Sigmoid colon (tissue), 6 donors: ENCODE measurements at regions not wholly inside any gene's neighbourhood (a gene's known extent, or its start where the extent isn't known, plus 50 kb on each side); places are given as distances from the start of the nearest gene placed in this dataset.

ENCODE experiments used
- DNase-seq: peaks from one replicate; pipeline ENCODE4 v3.0.0-alpha.2; 2019
- H3K27ac ChIP-seq, 4 donors: fragments of 200-600 bp; sonication (generic); one replicate each; pipeline ENCODE4 v1.5.1; 2016 to 2019; ENCODE audit warnings: mild to moderate bottlenecking in 1 of 4
- H3K27me3 ChIP-seq, 3 donors: fragments of 200-600 bp; sonication (generic); one replicate each; pipeline ENCODE4 v1.5.1; 2019; ENCODE audit warnings: mild to moderate bottlenecking in 1 of 3
- H3K36me3 ChIP-seq, 4 donors: fragments of 200-600 bp; sonication (generic); one replicate each; pipeline ENCODE4 v1.5.1; 2016 to 2019
- H3K4me1 ChIP-seq, 4 donors: fragments of 200-600 bp; sonication (generic); one replicate each; pipeline ENCODE4 v1.5.1; 2017 to 2019
- H3K4me3 ChIP-seq, 4 donors: fragments of 200-600 bp; sonication (generic); one replicate each; pipeline ENCODE4 v1.5.1; 2017 to 2019; ENCODE audit warnings: mild to moderate bottlenecking in 2 of 4, moderate library complexity in 1 of 4
- H3K9me3 ChIP-seq, 4 donors: fragments of 200-600 bp in 3 of 4; sonication (generic) in 3 of 4; one replicate each; pipeline versions ENCODE4 v1.5.1 to v1.6.1; 2013 to 2019
- EP300 ChIP-seq, 4 donors: sonication (generic); formaldehyde crosslinking; IDR thresholded peaks; one replicate each; pipeline ENCODE4 v1.6.1; 2017; ENCODE audit warnings: antibody characterized with exemption in 4 of 4
- POLR2A ChIP-seq, 2 donors: fragments of 450-650 bp; IDR thresholded peaks; one replicate each; pipeline ENCODE4 v1.6.1; 2016; ENCODE audit warnings: antibody characterized with exemption in 2 of 2, mild to moderate bottlenecking in 2 of 2, moderate library complexity in 2 of 2
- POLR2AphosphoS5 ChIP-seq, 4 donors: sonication (generic); formaldehyde crosslinking; IDR thresholded peaks; one replicate each; pipeline ENCODE4 v1.6.1; 2017; ENCODE audit warnings: antibody characterized with exemption in 4 of 4
- WGBS, 2 donors: extraction: QIAGEN DNeasy Blood & Tissue Kit; methylation state at CpG; one replicate each; pipeline ENCODE4 v1.1.7; 2013; 5-methylcytosine and 5-hydroxymethylcytosine counted together
- intact Hi-C: fragments of 100-400 bp; cut with DNase I; formaldehyde crosslinking; loops from one replicate; pipeline ENCODE4 v1.15.1; 2023
- TF ChIP-seq, protein P1 (sequence below), 4 experiments: fragments of 450-650 bp in 3 of 4; fragments of 200-600 bp in 1 of 4; IDR thresholded peaks; one replicate each; pipeline ENCODE4 v1.5.1; 2016 to 2019; ENCODE audit warnings: antibody characterized with exemption in 4 of 4, mild to moderate bottlenecking in 3 of 4, moderate library complexity in 2 of 4
- donor health status: healthy with polysubstance abuse.
- donor health status: healthy.

DNA sequence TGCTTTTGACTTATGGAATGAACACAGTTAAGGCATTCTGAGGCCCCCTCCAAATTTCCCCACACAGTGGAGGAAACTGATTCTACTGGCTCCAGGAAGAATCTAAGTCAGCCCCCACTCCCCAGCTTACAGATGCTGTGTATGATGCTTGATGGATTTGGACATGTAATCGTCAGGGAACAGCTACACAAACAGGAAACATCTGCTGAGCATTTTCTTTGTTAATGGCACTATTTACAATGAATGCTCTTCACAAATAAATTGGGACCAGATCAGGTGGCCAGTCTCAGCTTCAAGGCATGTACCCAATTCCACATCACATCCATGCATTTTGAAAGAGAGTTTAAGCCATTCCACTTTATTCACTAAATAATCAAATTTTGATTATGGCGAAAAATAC lies 562.3 kb downstream of the SOX11 start:
- WGBS, 2 donors: 7 to 9% methylated on average over 2 of the region's 2 CpGs
- H3K4me3 ChIP-seq: no peak overlapping the region
- H3K36me3 ChIP-seq: no peaks in the 10 kb centered on the region
- DNase-seq: no peak
- no peaks in the 10 kb centered on the region for H3K27me3 ChIP-seq
- H3K9me3 ChIP-seq: no peaks in the 10 kb centered on the region
- intact Hi-C loops: no loop called here
- no peak overlapping the region for H3K27ac ChIP-seq
- TF ChIP-seq POLR2A (IDR thresholded peaks at IDR 0.05): no peak
- TF ChIP-seq, protein P1, sequence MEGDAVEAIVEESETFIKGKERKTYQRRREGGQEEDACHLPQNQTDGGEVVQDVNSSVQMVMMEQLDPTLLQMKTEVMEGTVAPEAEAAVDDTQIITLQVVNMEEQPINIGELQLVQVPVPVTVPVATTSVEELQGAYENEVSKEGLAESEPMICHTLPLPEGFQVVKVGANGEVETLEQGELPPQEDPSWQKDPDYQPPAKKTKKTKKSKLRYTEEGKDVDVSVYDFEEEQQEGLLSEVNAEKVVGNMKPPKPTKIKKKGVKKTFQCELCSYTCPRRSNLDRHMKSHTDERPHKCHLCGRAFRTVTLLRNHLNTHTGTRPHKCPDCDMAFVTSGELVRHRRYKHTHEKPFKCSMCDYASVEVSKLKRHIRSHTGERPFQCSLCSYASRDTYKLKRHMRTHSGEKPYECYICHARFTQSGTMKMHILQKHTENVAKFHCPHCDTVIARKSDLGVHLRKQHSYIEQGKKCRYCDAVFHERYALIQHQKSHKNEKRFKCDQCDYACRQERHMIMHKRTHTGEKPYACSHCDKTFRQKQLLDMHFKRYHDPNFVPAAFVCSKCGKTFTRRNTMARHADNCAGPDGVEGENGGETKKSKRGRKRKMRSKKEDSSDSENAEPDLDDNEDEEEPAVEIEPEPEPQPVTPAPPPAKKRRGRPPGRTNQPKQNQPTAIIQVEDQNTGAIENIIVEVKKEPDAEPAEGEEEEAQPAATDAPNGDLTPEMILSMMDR (IDR thresholded peaks at IDR 0.05): no peak
- no peak for TF ChIP-seq EP300 (IDR thresholded peaks at IDR 0.05)
- TF ChIP-seq POLR2AphosphoS5 (IDR thresholded peaks at IDR 0.05): no peak
- H3K4me1 ChIP-seq: no peaks in the 10 kb centered on the region

DNA sequence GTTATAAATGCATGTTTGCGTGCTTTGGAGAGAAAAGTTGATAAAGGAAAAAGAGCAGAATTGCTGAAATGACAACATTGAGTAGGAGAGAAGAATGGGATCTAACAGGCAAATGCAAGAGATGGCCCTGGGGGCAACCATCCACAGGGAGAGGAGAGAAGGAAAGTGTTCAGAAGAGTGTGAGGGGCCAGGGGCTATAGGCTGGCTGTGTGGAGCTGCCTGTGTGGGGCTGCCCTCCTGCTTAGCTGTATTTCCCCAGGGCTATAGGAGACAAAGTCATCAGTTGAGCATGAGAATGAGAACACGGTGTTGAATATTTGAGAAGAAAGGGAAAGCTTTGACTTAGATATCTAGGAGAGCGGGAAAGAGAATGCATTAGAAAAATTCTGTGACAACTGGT lies 572.0 kb downstream of the SOX11 start:
- WGBS, 2 donors: 80 to 88% methylated on average over 3 of the region's 3 CpGs

DNA sequence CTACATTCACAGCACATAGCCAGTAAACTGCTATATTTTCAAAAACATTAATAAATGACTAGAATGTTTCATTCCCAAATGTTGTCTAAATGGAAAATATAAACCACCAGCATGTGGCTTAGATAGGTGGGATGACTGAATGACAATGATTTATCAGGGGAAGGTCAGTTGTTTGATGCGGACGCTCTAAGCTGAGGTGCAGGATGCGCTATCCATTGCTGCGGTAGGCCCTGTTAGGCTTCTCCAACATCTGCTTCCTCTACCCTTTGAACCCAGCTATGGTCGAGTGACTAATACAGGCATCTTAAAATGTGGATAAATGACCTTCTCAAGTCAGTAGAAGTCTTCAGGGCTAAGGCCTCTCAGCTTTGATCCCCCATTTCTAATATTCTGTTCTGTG lies 584.2 kb downstream of the CMPK2 start:
- H3K27me3 ChIP-seq: no peaks in the 10 kb centered on the region
- H3K4me3 ChIP-seq: no peak overlapping the region
- no peak overlapping the region for H3K27ac ChIP-seq
- DNase-seq: no peak
- no peaks in the 10 kb centered on the region for H3K9me3 ChIP-seq
- intact Hi-C loops: no loop called here
- no peaks in the 10 kb centered on the region for H3K4me1 ChIP-seq
- WGBS, 2 donors: 86 to 89% methylated on average over 5 of the region's 5 CpGs
- H3K36me3 ChIP-seq: no peaks in the 10 kb centered on the region
- TF ChIP-seq, protein P1 (IDR thresholded peaks at IDR 0.05): no peak
- TF ChIP-seq POLR2AphosphoS5 (IDR thresholded peaks at IDR 0.05): no peak
- no peak for TF ChIP-seq POLR2A (IDR thresholded peaks at IDR 0.05)
- TF ChIP-seq EP300 (IDR thresholded peaks at IDR 0.05): no peak

More for the DNA sequence above, 572.0 kb downstream of the SOX11 start:
- DNase-seq: no peak
- Histone ChIP-seq H3K4me1 (no peaks in the 10 kb centered on the region), H3K36me3 (no peaks in the 10 kb centered on the region), H3K9me3 (no peaks in the 10 kb centered on the region), H3K27ac (no peak overlapping the region), H3K27me3 (no peaks in the 10 kb centered on the region), H3K4me3 (no peak overlapping the region)
- TF ChIP-seq EP300 (IDR thresholded peaks at IDR 0.05): no peak
- TF ChIP-seq, protein P1 (IDR thresholded peaks at IDR 0.05): no peak
- no peak for TF ChIP-seq POLR2AphosphoS5 (IDR thresholded peaks at IDR 0.05)
- TF ChIP-seq POLR2A (IDR thresholded peaks at IDR 0.05): no peak
- intact Hi-C loops: no loop called here

DNA sequence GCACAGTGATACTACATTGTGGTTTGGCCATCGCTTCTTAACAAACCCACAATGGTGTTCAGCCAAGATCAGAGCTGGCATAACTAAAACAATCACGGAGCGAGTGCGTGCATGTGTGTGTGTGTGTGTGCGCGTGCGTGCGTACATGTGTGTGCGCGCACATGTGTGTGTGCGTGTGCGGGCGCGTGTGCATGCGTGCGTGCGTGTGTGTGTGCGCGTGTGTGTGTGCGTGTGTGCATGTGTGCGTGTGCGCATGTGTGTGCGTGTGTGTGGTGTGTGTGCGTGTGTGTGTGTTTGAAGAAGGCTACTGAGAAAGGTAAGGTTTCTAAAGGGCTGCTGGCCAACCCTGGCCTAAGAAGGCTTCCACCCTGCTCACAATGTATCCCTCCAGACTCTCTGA lies 582.4 kb downstream of the CMPK2 start:
- H3K27me3 ChIP-seq: no peaks in the 10 kb centered on the region
- no peak overlapping the region for H3K27ac ChIP-seq
- no peaks in the 10 kb centered on the region for H3K4me1 ChIP-seq
- WGBS, 2 donors: 77% methylated on average over 24 of the region's 24 CpGs
- no peaks in the 10 kb centered on the region for H3K9me3 ChIP-seq
- intact Hi-C loops: no loop called here
- no peaks in the 10 kb centered on the region for H3K36me3 ChIP-seq
- H3K4me3 ChIP-seq: no peak overlapping the region
- TF ChIP-seq EP300 (IDR thresholded peaks at IDR 0.05) (no peak), POLR2AphosphoS5 (IDR thresholded peaks at IDR 0.05) (no peak), POLR2A (IDR thresholded peaks at IDR 0.05) (no peak)
- TF ChIP-seq, protein P1 (IDR thresholded peaks at IDR 0.05): no peak
- no peak for DNase-seq

DNA sequence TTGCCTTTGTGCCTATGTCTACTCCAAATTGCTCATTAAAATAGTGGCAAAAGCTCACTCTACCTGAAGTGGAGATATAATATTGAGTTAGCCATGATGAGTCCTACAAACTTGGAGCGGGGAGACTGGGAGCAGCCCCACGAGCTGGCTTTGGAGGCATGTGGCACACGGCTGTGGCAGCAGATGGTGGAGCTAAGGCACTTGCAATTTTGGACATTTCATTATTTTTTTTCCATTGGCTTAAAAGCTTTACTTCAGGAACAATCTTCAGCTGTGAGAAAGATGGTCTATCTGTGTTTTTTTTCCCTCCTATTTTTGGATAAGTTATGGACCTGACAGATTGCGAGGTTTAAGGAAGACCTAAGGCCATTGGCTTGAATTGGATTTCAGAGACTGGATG lies 578.3 kb downstream of the CMPK2 start:
- Histone ChIP-seq H3K36me3 (no peaks in the 10 kb centered on the region), H3K4me1 (no peaks in the 10 kb centered on the region), H3K4me3 (no peak overlapping the region), H3K27ac (no peak overlapping the region), H3K27me3 (no peaks in the 10 kb centered on the region), H3K9me3 (no peaks in the 10 kb centered on the region)
- 90 to 93% methylated on average over 4 of the region's 4 CpGs for WGBS, 2 donors
- DNase-seq: no peak
- no peak for TF ChIP-seq POLR2AphosphoS5 (IDR thresholded peaks at IDR 0.05)
- TF ChIP-seq, protein P1 (IDR thresholded peaks at IDR 0.05): no peak
- TF ChIP-seq EP300 (IDR thresholded peaks at IDR 0.05): no peak
- no peak for TF ChIP-seq POLR2A (IDR thresholded peaks at IDR 0.05)
- intact Hi-C loops: no loop called here
